HFFc6 (cell line): ENCODE measurements at regions not wholly inside any gene's neighbourhood (a gene's known extent, or its start where the extent isn't known, plus 50 kb on each side); places are given as distances from the start of the nearest gene placed in this dataset.

Source experiments
- DNase-seq: peaks from one replicate; pipeline ENCODE4 v3.0.0-alpha.2; 2018
- H3K27ac Mint-ChIP-seq: 2 replicates; pipeline ENCODE4 v1.8.0; 2020; ENCODE audit warnings: mild to moderate bottlenecking, mixed read lengths
- H3K27me3 Mint-ChIP-seq: 2 replicates; pipeline ENCODE4 v1.8.0; 2021; ENCODE audit warnings: mild to moderate bottlenecking, moderate library complexity, mixed read lengths; ENCODE audit not compliant: insufficient read depth
- H3K36me3 Mint-ChIP-seq: 2 replicates; pipeline ENCODE4 v1.8.0; 2021; ENCODE audit warnings: low read depth, mixed read lengths
- H3K4me1 Mint-ChIP-seq: 2 replicates; pipeline ENCODE4 v1.8.0; 2020; ENCODE audit warnings: low read depth, mixed read lengths
- H3K4me3 Mint-ChIP-seq: 2 replicates; pipeline ENCODE4 v1.8.0; 2020; ENCODE audit warnings: mild to moderate bottlenecking, moderate library complexity, mixed read lengths
- H3K9me3 Mint-ChIP-seq: 2 replicates; pipeline ENCODE4 v1.8.0; 2020; ENCODE audit warnings: mild to moderate bottlenecking, mixed read lengths
- CTCF ChIP-seq: fragments of 200-600 bp; sonication (generic); IDR thresholded peaks from 2 replicates; pipeline ENCODE4 v1.5.0; 2021; ENCODE audit warnings: antibody characterized with exemption, mild to moderate bottlenecking

- H3K4me1 Mint-ChIP-seq = no peaks in the 10 kb centered on the region
- no peaks in the 10 kb centered on the region for H3K36me3 Mint-ChIP-seq
- H3K9me3 Mint-ChIP-seq = peaks cover 4% of the 10 kb centered on the region; the same call in 1 of the 2 replicates
- peaks cover 6% of the 10 kb centered on the region for H3K27me3 Mint-ChIP-seq
- DNase-seq = no peak
- no peak overlapping the region for H3K4me3 Mint-ChIP-seq
- H3K27ac Mint-ChIP-seq = no peak overlapping the region
- TF ChIP-seq CTCF = no peak
Observed at GRCh38 chr9:80144856-80145255, 573.1 kb downstream of the TLE4 start.

- no peak for DNase-seq
- no peaks in the 10 kb centered on the region for H3K9me3 Mint-ChIP-seq
- no peaks in the 10 kb centered on the region for H3K4me1 Mint-ChIP-seq
- H3K27ac Mint-ChIP-seq = no peak overlapping the region
- no peaks in the 10 kb centered on the region for H3K36me3 Mint-ChIP-seq
- peaks cover 6% of the 10 kb centered on the region for H3K27me3 Mint-ChIP-seq
- no peak for TF ChIP-seq CTCF
- H3K4me3 Mint-ChIP-seq = no peak overlapping the region
Observed at GRCh38 chr9:80144406-80144805, 572.6 kb downstream of the TLE4 start.

- Mint-ChIP-seq H3K9me3 (no peaks in the 10 kb centered on the region), H3K27me3 (peaks cover 9% of the 10 kb centered on the region), H3K36me3 (no peaks in the 10 kb centered on the region), H3K4me1 (no peaks in the 10 kb centered on the region), H3K4me3 (no peak overlapping the region), H3K27ac (no peak overlapping the region)
- no peak for TF ChIP-seq CTCF
- no peak for DNase-seq
Observed at GRCh38 chr9:80143899-80144298, 572.1 kb downstream of the TLE4 start.

- no peak overlapping the region for H3K27ac Mint-ChIP-seq
- H3K4me3 Mint-ChIP-seq = no peak overlapping the region
- no peak for TF ChIP-seq CTCF
- H3K4me1 Mint-ChIP-seq = no peaks in the 10 kb centered on the region
- no peaks in the 10 kb centered on the region for H3K9me3 Mint-ChIP-seq
- no peaks in the 10 kb centered on the region for H3K36me3 Mint-ChIP-seq
- peaks cover 10% of the 10 kb centered on the region for H3K27me3 Mint-ChIP-seq
- no peak for DNase-seq
Observed at GRCh38 chr9:80134487-80134886, 562.7 kb downstream of the TLE4 start.

GRCh38 chr9:80131627-80132026, 559.9 kb downstream of the TLE4 start:
- H3K4me1 Mint-ChIP-seq = no peaks in the 10 kb centered on the region
- DNase-seq = no peak
- H3K36me3 Mint-ChIP-seq = no peaks in the 10 kb centered on the region
- H3K9me3 Mint-ChIP-seq = no peaks in the 10 kb centered on the region
- H3K27ac Mint-ChIP-seq = no peak overlapping the region
- TF ChIP-seq CTCF = no peak
- no peak overlapping the region for H3K4me3 Mint-ChIP-seq
- H3K27me3 Mint-ChIP-seq = no peaks in the 10 kb centered on the region

GRCh38 chr9:80127920-80128319, 556.2 kb downstream of the TLE4 start:
- Mint-ChIP-seq H3K27ac (no peak overlapping the region), H3K27me3 (no peaks in the 10 kb centered on the region), H3K4me1 (no peaks in the 10 kb centered on the region), H3K4me3 (no peak overlapping the region), H3K9me3 (no peaks in the 10 kb centered on the region), H3K36me3 (no peaks in the 10 kb centered on the region)
- TF ChIP-seq CTCF = no peak
- no peak for DNase-seq
